Activated B cell treated with CpG ODN at 0.5 μM for 24 hours (primary cell): ENCODE measurements at regions not wholly inside any gene's neighbourhood (a gene's known extent, or its start where the extent isn't known, plus 50 kb on each side); places are given as distances from the start of the nearest gene placed in this dataset.

Source experiments
- ATAC-seq: fragments of 200-7000 bp; cut with Tn5 transposase; one replicate; pipeline ENCODE4 v1.10.0; 2021; ENCODE audit warnings: low read depth, mild to moderate bottlenecking, moderate library complexity
- CTCF ChIA-PET: fragments of 350-600 bp; sonication (Branson Sonifier 250); formaldehyde crosslinking; loops from one replicate; lab custom pipeline; 2021; ENCODE audit warnings: antibody characterized with exemption; lab: Charles Lee
- POLR2A ChIA-PET: fragments of 350-600 bp; sonication (Branson Sonifier 250); formaldehyde crosslinking; loops from one replicate; lab custom pipeline; 2021; ENCODE audit warnings: antibody characterized with exemption; lab: Charles Lee
- DNase-seq: peaks from one replicate; pipeline ENCODE4 v3.0.0; 2022
- H3K27ac Mint-ChIP-seq: one replicate; pipeline ENCODE4 v1.8.0; 2020; ENCODE audit warnings: mixed read lengths
- H3K27me3 Mint-ChIP-seq: one replicate; pipeline ENCODE4 v1.8.0; 2021; ENCODE audit warnings: mixed read lengths
- H3K36me3 Mint-ChIP-seq: one replicate; pipeline ENCODE4 v1.8.0; 2021; ENCODE audit warnings: low read depth, mixed read lengths
- H3K4me1 Mint-ChIP-seq: one replicate; pipeline ENCODE4 v1.8.0; 2021; ENCODE audit warnings: mixed read lengths
- H3K4me3 Mint-ChIP-seq: one replicate; pipeline ENCODE4 v1.8.0; 2020; ENCODE audit warnings: mild to moderate bottlenecking, mixed read lengths
- H3K9me3 Mint-ChIP-seq: one replicate; pipeline ENCODE4 v1.8.0; 2020; ENCODE audit warnings: mixed read lengths
- CTCF ChIP-seq: fragments of 200-600 bp; IDR thresholded peaks from one replicate; pipeline ENCODE4 v1.8.0; 2022; ENCODE audit warnings: antibody characterized with exemption, mild to moderate bottlenecking
- intact Hi-C: fragments of 100-400 bp; cut with micrococcal nuclease; formaldehyde crosslinking; loops from one replicate; pipeline ENCODE4 v1.15.1; 2024

- ChIA-PET CTCF (no interaction called here), POLR2A (no interaction called here)
- Mint-ChIP-seq H3K27me3 (no peaks in the 10 kb centered on the region), H3K9me3 (no peaks in the 10 kb centered on the region), H3K4me1 (peaks cover 28% of the 10 kb centered on the region), H3K4me3 (no peak overlapping the region), H3K27ac (no peak overlapping the region), H3K36me3 (no peaks in the 10 kb centered on the region)
- ATAC-seq = no peak
- no peak for TF ChIP-seq CTCF
- no peak for DNase-seq
- intact Hi-C loops = no loop called here
Observed at GRCh38 chr15:38614621-38615020, 50.0 kb upstream of the RASGRP1 start.

- POLR2A ChIA-PET = no interaction called here
- Mint-ChIP-seq H3K36me3 (no peaks in the 10 kb centered on the region), H3K4me3 (no peak overlapping the region), H3K27me3 (no peaks in the 10 kb centered on the region), H3K4me1 (peaks cover 18% of the 10 kb centered on the region), H3K9me3 (no peaks in the 10 kb centered on the region), H3K27ac (no peak overlapping the region)
- CTCF ChIA-PET = interaction anchor here (1.2 kb wide), 1 partner anchor 54 kb away, joined by 4 read pairs; no protein-coding TSS in a partner anchor
- ATAC-seq (no peak), DNase-seq (no peak)
- intact Hi-C loops = no loop called here
- no peak for TF ChIP-seq CTCF
Observed at GRCh38 chr15:38617831-38618230, 53.2 kb upstream of the RASGRP1 start.

- DNase-seq (no peak), ATAC-seq (no peak)
- H3K9me3 Mint-ChIP-seq = no peaks in the 10 kb centered on the region
- no peak for TF ChIP-seq CTCF
- CTCF ChIA-PET = interaction anchor here (1.2 kb wide), 1 partner anchor 55 kb away, joined by 4 read pairs; no protein-coding TSS in a partner anchor
- POLR2A ChIA-PET = interaction anchor here (0.7 kb wide), 1 partner anchor 45 kb away, joined by 6 read pairs; no protein-coding TSS in a partner anchor
- no peak overlapping the region for H3K4me3 Mint-ChIP-seq
- no peaks in the 10 kb centered on the region for H3K27me3 Mint-ChIP-seq
- intact Hi-C loops = no loop called here
- no peak overlapping the region for H3K27ac Mint-ChIP-seq
- H3K36me3 Mint-ChIP-seq = no peaks in the 10 kb centered on the region
- peaks cover 18% of the 10 kb centered on the region for H3K4me1 Mint-ChIP-seq
Observed at GRCh38 chr15:38618242-38618955, 53.8 kb upstream of the RASGRP1 start.

- H3K27ac Mint-ChIP-seq = no peak overlapping the region
- no peaks in the 10 kb centered on the region for H3K27me3 Mint-ChIP-seq
- TF ChIP-seq CTCF = no peak
- H3K4me3 Mint-ChIP-seq = no peak overlapping the region
- no peaks in the 10 kb centered on the region for H3K36me3 Mint-ChIP-seq
- H3K9me3 Mint-ChIP-seq = no peaks in the 10 kb centered on the region
- DNase-seq = no peak
- CTCF ChIA-PET = interaction anchor here (2.0 kb wide), 1 partner anchor 63 kb away, joined by 4 read pairs; no protein-coding TSS in a partner anchor
- POLR2A ChIA-PET = no interaction called here
- peaks cover 20% of the 10 kb centered on the region for H3K4me1 Mint-ChIP-seq
- no peak for ATAC-seq
- intact Hi-C loops = no loop called here
Observed at GRCh38 chr15:38620098-38620497, 55.5 kb upstream of the RASGRP1 start.

- Mint-ChIP-seq H3K27ac (no peak overlapping the region), H3K27me3 (no peaks in the 10 kb centered on the region), H3K4me1 (peaks cover 20% of the 10 kb centered on the region), H3K36me3 (no peaks in the 10 kb centered on the region), H3K4me3 (no peak overlapping the region), H3K9me3 (no peaks in the 10 kb centered on the region)
- intact Hi-C loops = no loop called here
- DNase-seq = no peak
- TF ChIP-seq CTCF = no peak
- CTCF ChIA-PET = interaction anchor here (1.2 to 2.0 kb wide), 2 partner anchors 62 to 79 kb away, joined by 3 to 4 read pairs; no protein-coding TSS in a partner anchor
- ATAC-seq = no peak
- POLR2A ChIA-PET = interaction anchor here (0.6 kb wide), 1 partner anchor 10 kb away, joined by 3 read pairs; no protein-coding TSS in a partner anchor
Observed at GRCh38 chr15:38620851-38621594, 56.4 kb upstream of the RASGRP1 start.
